Gastrocnemius medialis (tissue), 4 donors: ENCODE measurements at regions not wholly inside any gene's neighbourhood (a gene's known extent, or its start where the extent isn't known, plus 50 kb on each side); places are given as distances from the start of the nearest gene placed in this dataset.

ENCODE experiments used
- CTCF ChIP-seq, 5 experiments: fragments of 450-650 bp in 3 of 5; fragments of 200-600 bp in 2 of 5; sonication (generic) in 2 of 5; IDR thresholded peaks in 4 of 5; conservative IDR thresholded peaks in 1 of 5; 1 replicate in 4 of 5; 2 replicates in 1 of 5; pipeline ENCODE4 v1.5.1; 2016 to 2019; ENCODE audit warnings: antibody characterized with exemption in 5 of 5, mild to moderate bottlenecking in 3 of 5, moderate library complexity in 3 of 5
- POLR2A ChIP-seq, 2 donors: fragments of 450-650 bp; IDR thresholded peaks; one replicate each; pipeline ENCODE4 v1.6.1; 2017; ENCODE audit warnings: antibody characterized with exemption in 2 of 2, mild to moderate bottlenecking in 2 of 2, moderate library complexity in 2 of 2

DNA sequence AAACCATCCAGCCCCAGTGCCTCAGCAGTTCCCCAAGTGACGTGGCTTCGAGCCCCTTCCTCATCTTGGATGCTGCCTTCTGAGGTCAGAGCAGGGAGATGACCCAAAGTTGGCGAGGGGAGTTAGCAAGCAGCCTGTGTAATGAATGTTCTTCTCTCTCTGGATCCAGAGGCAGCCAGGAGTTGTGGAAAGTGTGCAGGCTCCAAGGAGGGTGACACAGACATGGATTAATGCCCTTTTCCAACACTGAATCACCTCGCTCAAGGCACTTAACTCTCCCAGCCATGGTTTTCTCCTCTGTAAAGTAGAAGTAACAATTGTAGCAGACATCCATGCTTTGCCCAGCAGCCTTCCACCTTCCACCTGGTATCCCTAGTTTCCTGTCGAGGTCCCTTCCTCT, 64.6 kb upstream of the HAND1 start:
- TF ChIP-seq CTCF (IDR thresholded peaks at IDR 0.05 in 4 of 5, conservative IDR thresholded peaks at IDR 0.05 in 1 of 5) (no peak), POLR2A (IDR thresholded peaks at IDR 0.05) (no peak)
